K562 (cell line): ENCODE measurements at regions not wholly inside any gene's neighbourhood (a gene's known extent, or its start where the extent isn't known, plus 50 kb on each side); places are given as distances from the start of the nearest gene placed in this dataset.

Experiments
- TF ChIP-seq, protein P1 (sequence below), 2 experiments: fragments of 450-650 bp in 1 of 2; sonication (generic) in 1 of 2; formaldehyde crosslinking in 1 of 2; IDR thresholded peaks; 2 replicates each; pipeline versions ENCODE4 v1.7.1 to v1.9.0; 2016 to 2022; ENCODE audit warnings: inconsistent platforms in 1 of 2, mild to moderate bottlenecking in 1 of 2, missing genetic modification reagents in 1 of 2

GRCh38 chr9:90975781-90976538 lies 174.3 kb downstream of the SYK start (continued):
- TF ChIP-seq, protein P1, sequence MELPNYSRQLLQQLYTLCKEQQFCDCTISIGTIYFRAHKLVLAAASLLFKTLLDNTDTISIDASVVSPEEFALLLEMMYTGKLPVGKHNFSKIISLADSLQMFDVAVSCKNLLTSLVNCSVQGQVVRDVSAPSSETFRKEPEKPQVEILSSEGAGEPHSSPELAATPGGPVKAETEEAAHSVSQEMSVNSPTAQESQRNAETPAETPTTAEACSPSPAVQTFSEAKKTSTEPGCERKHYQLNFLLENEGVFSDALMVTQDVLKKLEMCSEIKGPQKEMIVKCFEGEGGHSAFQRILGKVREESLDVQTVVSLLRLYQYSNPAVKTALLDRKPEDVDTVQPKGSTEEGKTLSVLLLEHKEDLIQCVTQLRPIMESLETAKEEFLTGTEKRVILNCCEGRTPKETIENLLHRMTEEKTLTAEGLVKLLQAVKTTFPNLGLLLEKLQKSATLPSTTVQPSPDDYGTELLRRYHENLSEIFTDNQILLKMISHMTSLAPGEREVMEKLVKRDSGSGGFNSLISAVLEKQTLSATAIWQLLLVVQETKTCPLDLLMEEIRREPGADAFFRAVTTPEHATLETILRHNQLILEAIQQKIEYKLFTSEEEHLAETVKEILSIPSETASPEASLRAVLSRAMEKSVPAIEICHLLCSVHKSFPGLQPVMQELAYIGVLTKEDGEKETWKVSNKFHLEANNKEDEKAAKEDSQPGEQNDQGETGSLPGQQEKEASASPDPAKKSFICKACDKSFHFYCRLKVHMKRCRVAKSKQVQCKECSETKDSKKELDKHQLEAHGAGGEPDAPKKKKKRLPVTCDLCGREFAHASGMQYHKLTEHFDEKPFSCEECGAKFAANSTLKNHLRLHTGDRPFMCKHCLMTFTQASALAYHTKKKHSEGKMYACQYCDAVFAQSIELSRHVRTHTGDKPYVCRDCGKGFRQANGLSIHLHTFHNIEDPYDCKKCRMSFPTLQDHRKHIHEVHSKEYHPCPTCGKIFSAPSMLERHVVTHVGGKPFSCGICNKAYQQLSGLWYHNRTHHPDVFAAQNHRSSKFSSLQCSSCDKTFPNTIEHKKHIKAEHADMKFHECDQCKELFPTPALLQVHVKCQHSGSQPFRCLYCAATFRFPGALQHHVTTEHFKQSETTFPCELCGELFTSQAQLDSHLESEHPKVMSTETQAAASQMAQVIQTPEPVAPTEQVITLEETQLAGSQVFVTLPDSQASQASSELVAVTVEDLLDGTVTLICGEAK (IDR thresholded peaks at IDR 0.05): no peak
- TF ChIP-seq, protein P1 (CRISPR knock-in tag; IDR thresholded peaks at IDR 0.05): no peak
- TF ChIP-seq, all 486 proteins: peak for 0
